Calu3 (cell line): ENCODE measurements at regions not wholly inside any gene's neighbourhood (a gene's known extent, or its start where the extent isn't known, plus 50 kb on each side); places are given as distances from the start of the nearest gene placed in this dataset.

Experiments
- BruUV-seq: library from RNA; stranded (reverse); fragments of 400-500 nt; replicated peaks from 2 replicates; lab custom pipeline; 2021; lab: Mats Ljungman, UMichigan
- CTCF ChIA-PET: fragments of 300-600 bp; sonication (Branson Sonifier 250); formaldehyde crosslinking; loops from one replicate; lab custom pipeline; 2022; ENCODE audit warnings: antibody characterized with exemption; lab: Charles Lee
- DNase-seq: peaks from one replicate; pipeline ENCODE4 v3.0.0; 2022
- H3K27ac Mint-ChIP-seq: one replicate; pipeline ENCODE4 v1.8.0; 2022; ENCODE audit warnings: mixed read lengths; ENCODE audit not compliant: unreplicated experiment
- H3K27me3 Mint-ChIP-seq: one replicate; pipeline ENCODE4 v1.8.0; 2022; ENCODE audit warnings: mixed read lengths; ENCODE audit not compliant: unreplicated experiment
- H3K36me3 Mint-ChIP-seq: one replicate; pipeline ENCODE4 v1.8.0; 2022; ENCODE audit warnings: mild to moderate bottlenecking, moderate library complexity, mixed read lengths; ENCODE audit not compliant: insufficient read depth, unreplicated experiment
- H3K4me1 Mint-ChIP-seq: one replicate; pipeline ENCODE4 v1.8.0; 2022; ENCODE audit warnings: mild to moderate bottlenecking, low read depth, mixed read lengths; ENCODE audit not compliant: unreplicated experiment
- H3K4me3 Mint-ChIP-seq: one replicate; pipeline ENCODE4 v1.8.0; 2022; ENCODE audit warnings: mild to moderate bottlenecking, low read depth, moderate library complexity, mixed read lengths; ENCODE audit not compliant: unreplicated experiment
- H3K9me3 Mint-ChIP-seq: one replicate; pipeline ENCODE4 v1.8.0; 2022; ENCODE audit warnings: low read depth, mixed read lengths; ENCODE audit not compliant: unreplicated experiment
- intact Hi-C: fragments of 100-400 bp; cut with micrococcal nuclease; formaldehyde crosslinking; loops from one replicate; pipeline ENCODE4 v1.10.0; 2022; ENCODE audit not compliant: unreplicated experiment
- TF ChIP-seq, protein P1 (sequence below): fragments of 200-600 bp; IDR thresholded peaks from one replicate; pipeline ENCODE4 v1.8.0; 2022; ENCODE audit warnings: antibody characterized with exemption; ENCODE audit not compliant: unreplicated experiment

DNA sequence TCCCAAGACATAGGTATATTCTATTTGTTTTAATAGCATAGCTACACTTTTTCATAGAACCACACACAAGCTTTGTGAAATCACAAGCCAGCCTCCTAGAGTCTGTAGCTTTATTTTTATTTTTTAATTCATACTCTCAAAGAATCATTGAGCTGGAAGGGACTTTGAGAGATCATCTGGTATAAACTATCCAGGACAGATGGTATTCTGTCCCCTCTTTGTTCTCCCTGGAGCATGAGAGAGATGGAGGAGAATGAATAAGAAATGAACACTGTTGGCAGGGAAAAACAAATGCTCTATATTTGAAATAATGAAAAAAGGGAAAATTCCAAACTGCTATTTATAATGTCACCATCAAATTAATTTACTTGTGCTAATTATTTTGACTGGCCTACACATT lies 338.7 kb upstream of the IL12A start:
- no TSS peak for BruUV-seq

DNA sequence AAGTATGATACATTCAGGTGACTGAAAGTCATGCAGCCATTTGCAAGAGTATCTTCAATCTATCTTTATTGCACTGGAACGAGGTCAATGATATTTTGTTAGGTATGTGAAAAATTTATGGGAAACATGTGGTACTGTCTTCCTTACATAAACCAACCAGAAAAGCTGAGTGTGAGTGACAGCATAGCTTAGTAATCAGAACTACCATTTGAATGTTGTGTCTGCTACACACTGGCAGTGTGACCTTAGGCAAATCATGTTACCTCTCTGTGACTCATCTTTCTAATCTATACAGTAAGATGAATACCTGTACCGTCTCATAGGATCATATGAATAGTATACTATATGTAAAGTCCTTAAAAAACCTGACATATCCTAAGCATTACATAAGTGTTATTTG lies 337.9 kb upstream of the IL12A start:
- intact Hi-C loops = no loop called here
- CTCF ChIA-PET = interaction anchor here (0.6 to 1.7 kb wide), 2 partner anchors 13 to 61 kb away, joined by 3 to 9 read pairs; no protein-coding TSS in a partner anchor
- Mint-ChIP-seq H3K27ac (no peak overlapping the region), H3K9me3 (peaks cover 4% of the 10 kb centered on the region), H3K4me3 (no peak overlapping the region), H3K36me3 (no peaks in the 10 kb centered on the region), H3K27me3 (no peaks in the 10 kb centered on the region), H3K4me1 (peaks cover 9% of the 10 kb centered on the region)
- no peak for DNase-seq
- TF ChIP-seq, protein P1, sequence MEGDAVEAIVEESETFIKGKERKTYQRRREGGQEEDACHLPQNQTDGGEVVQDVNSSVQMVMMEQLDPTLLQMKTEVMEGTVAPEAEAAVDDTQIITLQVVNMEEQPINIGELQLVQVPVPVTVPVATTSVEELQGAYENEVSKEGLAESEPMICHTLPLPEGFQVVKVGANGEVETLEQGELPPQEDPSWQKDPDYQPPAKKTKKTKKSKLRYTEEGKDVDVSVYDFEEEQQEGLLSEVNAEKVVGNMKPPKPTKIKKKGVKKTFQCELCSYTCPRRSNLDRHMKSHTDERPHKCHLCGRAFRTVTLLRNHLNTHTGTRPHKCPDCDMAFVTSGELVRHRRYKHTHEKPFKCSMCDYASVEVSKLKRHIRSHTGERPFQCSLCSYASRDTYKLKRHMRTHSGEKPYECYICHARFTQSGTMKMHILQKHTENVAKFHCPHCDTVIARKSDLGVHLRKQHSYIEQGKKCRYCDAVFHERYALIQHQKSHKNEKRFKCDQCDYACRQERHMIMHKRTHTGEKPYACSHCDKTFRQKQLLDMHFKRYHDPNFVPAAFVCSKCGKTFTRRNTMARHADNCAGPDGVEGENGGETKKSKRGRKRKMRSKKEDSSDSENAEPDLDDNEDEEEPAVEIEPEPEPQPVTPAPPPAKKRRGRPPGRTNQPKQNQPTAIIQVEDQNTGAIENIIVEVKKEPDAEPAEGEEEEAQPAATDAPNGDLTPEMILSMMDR = no peak
- no TSS peak for BruUV-seq

More for the DNA sequence above, 338.7 kb upstream of the IL12A start:
- H3K27me3 Mint-ChIP-seq = no peaks in the 10 kb centered on the region
- CTCF ChIA-PET = interaction anchor here (1.7 kb wide), 1 partner anchor 62 kb away, joined by 3 read pairs; no protein-coding TSS in a partner anchor
- no peak overlapping the region for H3K4me3 Mint-ChIP-seq
- H3K27ac Mint-ChIP-seq = no peak overlapping the region
- DNase-seq = no peak
- peaks cover 4% of the 10 kb centered on the region for H3K9me3 Mint-ChIP-seq
- H3K4me1 Mint-ChIP-seq = peaks cover 9% of the 10 kb centered on the region
- H3K36me3 Mint-ChIP-seq = no peaks in the 10 kb centered on the region
- intact Hi-C loops = no loop called here
- TF ChIP-seq, protein P1 = no peak

DNA sequence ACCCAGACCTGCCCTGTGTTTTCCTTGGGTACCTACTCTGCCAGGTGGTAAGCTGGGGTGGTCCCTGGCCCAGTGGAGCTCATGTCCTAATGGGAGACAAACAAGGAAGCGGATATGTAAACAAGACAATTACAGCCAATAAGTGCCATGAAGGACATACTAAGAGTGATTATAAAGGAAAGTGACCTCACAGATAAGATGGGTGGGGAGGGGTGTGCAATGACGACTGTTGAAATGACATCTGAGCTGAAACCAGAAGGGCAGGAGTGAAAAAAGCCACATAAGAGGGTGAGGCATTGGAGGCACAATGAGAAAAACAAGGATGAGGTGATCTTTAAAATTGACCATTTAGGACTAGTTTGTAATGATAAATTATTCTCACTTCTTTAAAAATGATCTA lies 336.2 kb upstream of the IL12A start:
- H3K4me1 Mint-ChIP-seq = peaks cover 9% of the 10 kb centered on the region
- DNase-seq = no peak
- H3K27me3 Mint-ChIP-seq = no peaks in the 10 kb centered on the region
- intact Hi-C loops = no loop called here
- CTCF ChIA-PET = no interaction called here
- H3K4me3 Mint-ChIP-seq = no peak overlapping the region
- H3K36me3 Mint-ChIP-seq = no peaks in the 10 kb centered on the region
- H3K27ac Mint-ChIP-seq = no peak overlapping the region
- H3K9me3 Mint-ChIP-seq = no peaks in the 10 kb centered on the region
- TF ChIP-seq, protein P1 = no peak
- no TSS peak for BruUV-seq

DNA sequence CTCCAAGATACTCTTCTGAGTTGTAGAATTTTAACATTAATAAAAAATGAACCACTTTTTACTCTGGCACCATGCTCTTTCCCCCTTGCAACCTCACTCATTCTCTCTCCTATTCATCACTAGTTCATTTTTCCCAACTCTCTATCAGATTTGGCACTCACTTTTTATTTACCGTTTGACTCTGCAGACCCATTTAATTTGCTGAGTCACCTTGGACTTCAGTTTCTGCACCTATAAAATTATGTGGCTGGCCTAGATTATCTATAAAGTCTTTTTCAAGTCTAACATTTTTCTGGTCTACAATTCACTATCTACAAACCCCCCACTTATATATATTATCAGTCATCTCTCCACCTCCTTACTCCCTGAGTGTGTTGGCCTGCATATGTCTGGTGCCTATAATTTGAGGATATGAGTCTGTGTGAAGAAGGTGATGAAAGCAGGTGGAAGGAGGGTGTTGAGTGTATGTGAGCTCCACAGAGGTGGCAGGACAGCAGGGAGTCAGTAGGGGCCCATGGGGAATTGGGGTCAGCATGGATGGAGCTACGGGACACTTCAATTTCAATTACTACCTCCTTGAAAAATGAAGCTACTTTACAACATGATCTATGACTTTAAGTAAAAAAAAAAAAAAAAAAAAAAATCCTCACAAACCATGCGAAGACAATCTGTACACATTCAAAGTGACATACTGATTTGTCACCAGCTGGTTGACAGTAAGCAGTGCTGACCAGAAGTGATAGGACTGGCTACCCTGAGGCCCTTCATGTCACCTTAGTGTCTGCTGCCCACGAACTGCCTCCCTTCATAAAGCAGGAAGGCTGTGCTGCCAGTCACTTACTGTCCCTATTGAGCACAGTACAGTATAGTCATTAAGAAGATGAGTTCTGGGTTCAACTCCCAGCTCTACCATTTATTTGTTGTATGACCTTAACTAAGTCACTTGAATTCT lies 334.2 kb upstream of the IL12A start:
- Mint-ChIP-seq H3K36me3 (no peaks in the 10 kb centered on the region), H3K4me1 (peaks cover 9% of the 10 kb centered on the region), H3K27ac (no peak overlapping the region), H3K4me3 (no peak overlapping the region), H3K9me3 (no peaks in the 10 kb centered on the region), H3K27me3 (peaks cover 13% of the 10 kb centered on the region)
- DNase-seq = no peak
- intact Hi-C loops = no loop called here
- TF ChIP-seq, protein P1 = no peak
- BruUV-seq = no TSS peak
- CTCF ChIA-PET = interaction anchor here (0.7 kb wide), 2 partner anchors 10 to 14 kb away, joined by 4 to 6 read pairs; no protein-coding TSS in a partner anchor
